SK-N-SH treated with all-trans-retinoic acid at 6 μM for 48 hours (cell line): ENCODE measurements at regions not wholly inside any gene's neighbourhood (a gene's known extent, or its start where the extent isn't known, plus 50 kb on each side); places are given as distances from the start of the nearest gene placed in this dataset.

Experiments used
- ATAC-seq: fragments of 200-7000 bp; cut with Tn5 transposase; 3 replicates; pipeline ENCODE4 v1.9.1; 2020; ENCODE audit warnings: mild to moderate bottlenecking, moderate library complexity
- CSDC2 ChIP-seq: fragments of 250-450 bp; sonication (Bioruptor Pico); IDR thresholded peaks from 2 replicates; pipeline ENCODE4 v1.5.0; 2020; ENCODE audit warnings: mild to moderate bottlenecking, moderate library complexity
- ESRRG ChIP-seq: fragments of 250-450 bp; sonication (Bioruptor Pico); IDR thresholded peaks from 2 replicates; pipeline ENCODE4 v1.6.1; 2021; ENCODE audit warnings: mild to moderate bottlenecking
- ISL1 ChIP-seq: fragments of 250-450 bp; sonication (Bioruptor Pico); IDR thresholded peaks from 2 replicates; pipeline ENCODE4 v2.1.2; 2022; ENCODE audit warnings: mild to moderate bottlenecking, moderate library complexity
- OSR1 ChIP-seq: fragments of 250-450 bp; sonication (Bioruptor Pico); IDR thresholded peaks from 2 replicates; pipeline ENCODE4 v1.8.0; 2022; ENCODE audit warnings: moderate library complexity, mild to moderate bottlenecking, inconsistent platforms
- PPARA ChIP-seq: fragments of 250-450 bp; sonication (Bioruptor Pico); IDR thresholded peaks from 2 replicates; pipeline ENCODE4 v1.5.0; 2020; ENCODE audit warnings: mild to moderate bottlenecking, borderline replicate concordance
- SNAI2 ChIP-seq: fragments of 250-450 bp; sonication (Bioruptor Pico); IDR thresholded peaks from 2 replicates; pipeline ENCODE4 v1.5.0; 2020; ENCODE audit warnings: mild to moderate bottlenecking, moderate library complexity
- TCF4 ChIP-seq: fragments of 250-450 bp; sonication (Bioruptor Pico); IDR thresholded peaks from 2 replicates; pipeline ENCODE4 v1.8.0; 2021; ENCODE audit warnings: mild to moderate bottlenecking, moderate library complexity, borderline replicate concordance
- TOX ChIP-seq: fragments of 250-450 bp; sonication (Bioruptor Pico); IDR thresholded peaks from 2 replicates; pipeline ENCODE4 v1.8.0; 2021; ENCODE audit warnings: mild to moderate bottlenecking, moderate library complexity, borderline replicate concordance
- ZFP3 ChIP-seq: fragments of 250-450 bp; sonication (Bioruptor Pico); IDR thresholded peaks from 2 replicates; pipeline ENCODE4 v1.5.0; 2020; ENCODE audit warnings: mild to moderate bottlenecking, moderate library complexity
- ZFP30 ChIP-seq: fragments of 450-650 bp; formaldehyde crosslinking; IDR thresholded peaks from 2 replicates; pipeline ENCODE4 v1.5.0; 2022; ENCODE audit warnings: mild to moderate bottlenecking, moderate library complexity
- ZNF565 ChIP-seq: fragments of 450-650 bp; formaldehyde crosslinking; conservative IDR thresholded peaks from 2 replicates; pipeline ENCODE4 v1.5.0; 2020; ENCODE audit warnings: low read depth, mild to moderate bottlenecking, moderate library complexity
- ZNF8 ChIP-seq: fragments of 450-650 bp; formaldehyde crosslinking; IDR thresholded peaks from 2 replicates; pipeline ENCODE4 v1.5.0; 2020; ENCODE audit warnings: mild to moderate bottlenecking, moderate library complexity
- TF ChIP-seq, protein P1 (sequence below): fragments of 250-450 bp; sonication (Bioruptor Pico); IDR thresholded peaks from 2 replicates; pipeline ENCODE4 v1.5.1; 2021; ENCODE audit warnings: mild to moderate bottlenecking, moderate library complexity
- TF ChIP-seq, protein P2 (sequence below): fragments of 250-450 bp; sonication (Bioruptor Pico); IDR thresholded peaks from 2 replicates; pipeline ENCODE4 v1.8.0; 2021; ENCODE audit warnings: low read depth, mild to moderate bottlenecking, moderate library complexity, borderline replicate concordance
- TF ChIP-seq, protein P3 (sequence below): fragments of 250-450 bp; sonication (Bioruptor Pico); IDR thresholded peaks from 2 replicates; pipeline ENCODE4 v1.8.0; 2020; ENCODE audit warnings: mild to moderate bottlenecking, moderate library complexity, borderline replicate concordance
- TF ChIP-seq, protein P4 (sequence below): fragments of 250-450 bp; sonication (Bioruptor Pico); IDR thresholded peaks from 2 replicates; pipeline ENCODE4 v1.5.0; 2020; ENCODE audit warnings: mild to moderate bottlenecking, moderate library complexity
- TF ChIP-seq, protein P5 (sequence below): fragments of 250-450 bp; sonication (Bioruptor Pico); IDR thresholded peaks from 2 replicates; pipeline ENCODE4 v1.5.1; 2020; ENCODE audit warnings: low read depth, mild to moderate bottlenecking, moderate library complexity

DNA sequence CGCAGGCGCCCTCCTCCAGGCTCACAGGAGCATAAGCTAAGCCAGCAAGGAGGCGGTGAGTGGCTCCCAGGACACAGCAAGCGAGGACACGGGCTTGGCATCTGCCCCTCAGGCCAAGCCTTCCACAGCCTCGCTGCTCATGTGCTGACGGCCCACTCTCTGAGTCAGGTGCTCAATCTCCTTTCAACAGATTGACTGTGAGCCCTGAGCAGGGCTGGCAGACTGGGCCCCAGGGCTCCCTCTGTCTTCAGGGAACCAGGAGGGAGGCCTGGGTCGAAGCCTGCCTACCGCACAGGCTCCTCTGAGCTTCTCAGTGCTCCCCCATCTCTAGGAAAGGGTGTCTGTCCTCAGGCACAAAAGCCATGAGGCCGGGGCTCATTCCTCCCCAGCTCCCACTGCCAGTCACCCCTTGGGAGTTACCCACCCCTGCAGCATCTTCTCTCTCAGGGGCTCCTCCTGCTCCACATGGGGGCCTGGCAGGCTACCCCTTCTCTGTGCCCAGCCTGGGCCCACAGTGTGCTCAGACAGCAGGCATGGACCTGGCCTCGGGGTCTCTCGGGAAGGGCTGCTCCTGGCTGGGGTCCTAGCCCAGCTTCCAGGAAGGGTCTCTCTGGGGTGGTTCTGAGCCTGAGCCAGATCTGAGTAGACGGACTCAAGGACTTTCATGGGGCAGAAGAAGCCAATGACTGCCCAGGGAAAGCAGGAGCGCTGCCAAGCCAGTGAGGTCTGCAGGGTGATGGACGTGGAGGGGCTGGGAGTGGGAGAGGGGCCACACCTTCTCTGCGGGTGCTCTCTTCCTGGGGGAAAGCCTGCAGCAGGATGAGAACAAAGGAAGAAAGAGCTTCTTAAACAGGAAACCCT is 138.0 kb upstream of the GPC1 start:
- ATAC-seq: no peak

DNA sequence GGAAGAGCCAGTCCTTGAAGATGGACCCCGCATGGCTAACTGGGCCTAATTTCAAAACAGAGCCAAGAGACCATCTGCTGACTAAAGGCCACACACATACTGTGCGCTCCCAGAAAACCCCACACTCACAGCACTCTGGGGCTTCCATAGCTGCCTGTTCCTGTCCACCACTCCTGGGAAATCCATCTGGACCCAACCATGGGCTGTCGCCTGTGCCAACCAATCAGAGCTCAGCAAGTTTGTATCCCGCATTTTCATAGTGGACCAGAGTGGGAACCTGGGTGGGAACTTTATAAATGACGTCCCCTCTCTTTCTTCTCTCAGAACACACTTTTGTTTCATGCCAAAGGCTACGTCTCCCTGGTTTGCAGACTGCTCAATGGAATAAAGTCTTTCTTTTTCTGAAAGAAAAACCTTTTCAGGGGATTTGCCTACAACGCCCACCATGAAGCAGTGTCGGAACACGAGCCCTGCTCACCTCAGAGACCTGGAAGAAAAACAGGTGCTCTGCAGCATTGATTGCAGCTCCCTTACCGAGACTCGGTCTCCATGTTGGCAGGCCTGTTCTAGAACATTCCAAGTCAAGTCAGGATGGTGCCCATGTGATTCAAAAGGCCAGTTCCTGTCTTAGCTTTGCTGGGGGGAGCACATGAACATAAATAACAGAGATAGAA is 137.2 kb upstream of the GPC1 start:
- ATAC-seq: no peak
- TF ChIP-seq, protein P1, sequence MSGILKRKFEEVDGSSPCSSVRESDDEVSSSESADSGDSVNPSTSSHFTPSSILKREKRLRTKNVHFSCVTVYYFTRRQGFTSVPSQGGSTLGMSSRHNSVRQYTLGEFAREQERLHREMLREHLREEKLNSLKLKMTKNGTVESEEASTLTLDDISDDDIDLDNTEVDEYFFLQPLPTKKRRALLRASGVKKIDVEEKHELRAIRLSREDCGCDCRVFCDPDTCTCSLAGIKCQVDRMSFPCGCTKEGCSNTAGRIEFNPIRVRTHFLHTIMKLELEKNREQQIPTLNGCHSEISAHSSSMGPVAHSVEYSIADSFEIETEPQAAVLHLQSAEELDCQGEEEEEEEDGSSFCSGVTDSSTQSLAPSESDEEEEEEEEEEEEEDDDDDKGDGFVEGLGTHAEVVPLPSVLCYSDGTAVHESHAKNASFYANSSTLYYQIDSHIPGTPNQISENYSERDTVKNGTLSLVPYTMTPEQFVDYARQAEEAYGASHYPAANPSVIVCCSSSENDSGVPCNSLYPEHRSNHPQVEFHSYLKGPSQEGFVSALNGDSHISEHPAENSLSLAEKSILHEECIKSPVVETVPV (CRISPR knock-in tag): no peak
- TF ChIP-seq TCF4 (no peak), ZFP30 (no peak), TOX (CRISPR knock-in tag) (no peak), ZNF565 (CRISPR knock-in tag) (no peak), ISL1 (no peak), ZNF8 (no peak), PPARA (no peak), CSDC2 (CRISPR knock-in tag) (no peak)
- TF ChIP-seq, protein P2, sequence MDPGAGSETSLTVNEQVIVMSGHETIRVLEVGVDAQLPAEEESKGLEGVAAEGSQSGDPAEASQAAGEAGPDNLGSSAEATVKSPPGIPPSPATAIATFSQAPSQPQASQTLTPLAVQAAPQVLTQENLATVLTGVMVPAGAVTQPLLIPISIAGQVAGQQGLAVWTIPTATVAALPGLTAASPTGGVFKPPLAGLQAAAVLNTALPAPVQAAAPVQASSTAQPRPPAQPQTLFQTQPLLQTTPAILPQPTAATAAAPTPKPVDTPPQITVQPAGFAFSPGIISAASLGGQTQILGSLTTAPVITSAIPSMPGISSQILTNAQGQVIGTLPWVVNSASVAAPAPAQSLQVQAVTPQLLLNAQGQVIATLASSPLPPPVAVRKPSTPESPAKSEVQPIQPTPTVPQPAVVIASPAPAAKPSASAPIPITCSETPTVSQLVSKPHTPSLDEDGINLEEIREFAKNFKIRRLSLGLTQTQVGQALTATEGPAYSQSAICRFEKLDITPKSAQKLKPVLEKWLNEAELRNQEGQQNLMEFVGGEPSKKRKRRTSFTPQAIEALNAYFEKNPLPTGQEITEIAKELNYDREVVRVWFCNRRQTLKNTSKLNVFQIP (CRISPR knock-in tag): no peak
- TF ChIP-seq, protein P3, sequence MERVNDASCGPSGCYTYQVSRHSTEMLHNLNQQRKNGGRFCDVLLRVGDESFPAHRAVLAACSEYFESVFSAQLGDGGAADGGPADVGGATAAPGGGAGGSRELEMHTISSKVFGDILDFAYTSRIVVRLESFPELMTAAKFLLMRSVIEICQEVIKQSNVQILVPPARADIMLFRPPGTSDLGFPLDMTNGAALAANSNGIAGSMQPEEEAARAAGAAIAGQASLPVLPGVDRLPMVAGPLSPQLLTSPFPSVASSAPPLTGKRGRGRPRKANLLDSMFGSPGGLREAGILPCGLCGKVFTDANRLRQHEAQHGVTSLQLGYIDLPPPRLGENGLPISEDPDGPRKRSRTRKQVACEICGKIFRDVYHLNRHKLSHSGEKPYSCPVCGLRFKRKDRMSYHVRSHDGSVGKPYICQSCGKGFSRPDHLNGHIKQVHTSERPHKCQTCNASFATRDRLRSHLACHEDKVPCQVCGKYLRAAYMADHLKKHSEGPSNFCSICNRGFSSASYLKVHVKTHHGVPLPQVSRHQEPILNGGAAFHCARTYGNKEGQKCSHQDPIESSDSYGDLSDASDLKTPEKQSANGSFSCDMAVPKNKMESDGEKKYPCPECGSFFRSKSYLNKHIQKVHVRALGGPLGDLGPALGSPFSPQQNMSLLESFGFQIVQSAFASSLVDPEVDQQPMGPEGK (CRISPR knock-in tag): no peak
- TF ChIP-seq, protein P4, sequence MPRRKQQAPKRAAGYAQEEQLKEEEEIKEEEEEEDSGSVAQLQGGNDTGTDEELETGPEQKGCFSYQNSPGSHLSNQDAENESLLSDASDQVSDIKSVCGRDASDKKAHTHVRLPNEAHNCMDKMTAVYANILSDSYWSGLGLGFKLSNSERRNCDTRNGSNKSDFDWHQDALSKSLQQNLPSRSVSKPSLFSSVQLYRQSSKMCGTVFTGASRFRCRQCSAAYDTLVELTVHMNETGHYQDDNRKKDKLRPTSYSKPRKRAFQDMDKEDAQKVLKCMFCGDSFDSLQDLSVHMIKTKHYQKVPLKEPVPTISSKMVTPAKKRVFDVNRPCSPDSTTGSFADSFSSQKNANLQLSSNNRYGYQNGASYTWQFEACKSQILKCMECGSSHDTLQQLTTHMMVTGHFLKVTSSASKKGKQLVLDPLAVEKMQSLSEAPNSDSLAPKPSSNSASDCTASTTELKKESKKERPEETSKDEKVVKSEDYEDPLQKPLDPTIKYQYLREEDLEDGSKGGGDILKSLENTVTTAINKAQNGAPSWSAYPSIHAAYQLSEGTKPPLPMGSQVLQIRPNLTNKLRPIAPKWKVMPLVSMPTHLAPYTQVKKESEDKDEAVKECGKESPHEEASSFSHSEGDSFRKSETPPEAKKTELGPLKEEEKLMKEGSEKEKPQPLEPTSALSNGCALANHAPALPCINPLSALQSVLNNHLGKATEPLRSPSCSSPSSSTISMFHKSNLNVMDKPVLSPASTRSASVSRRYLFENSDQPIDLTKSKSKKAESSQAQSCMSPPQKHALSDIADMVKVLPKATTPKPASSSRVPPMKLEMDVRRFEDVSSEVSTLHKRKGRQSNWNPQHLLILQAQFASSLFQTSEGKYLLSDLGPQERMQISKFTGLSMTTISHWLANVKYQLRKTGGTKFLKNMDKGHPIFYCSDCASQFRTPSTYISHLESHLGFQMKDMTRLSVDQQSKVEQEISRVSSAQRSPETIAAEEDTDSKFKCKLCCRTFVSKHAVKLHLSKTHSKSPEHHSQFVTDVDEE (CRISPR knock-in tag): no peak

More for the DNA sequence above, 138.0 kb upstream of the GPC1 start:
- TF ChIP-seq, protein P4 (CRISPR knock-in tag): no peak
- no peak for TF ChIP-seq SNAI2 (CRISPR knock-in tag)
- TF ChIP-seq, protein P3 (CRISPR knock-in tag): no peak
- no peak for TF ChIP-seq TOX (CRISPR knock-in tag)
- no peak for TF ChIP-seq ZNF8
- no peak for TF ChIP-seq ESRRG (CRISPR knock-in tag)
- no peak for TF ChIP-seq OSR1 (CRISPR knock-in tag)
- TF ChIP-seq CSDC2 (CRISPR knock-in tag): no peak
- TF ChIP-seq, protein P2 (CRISPR knock-in tag): no peak
- TF ChIP-seq, protein P5, sequence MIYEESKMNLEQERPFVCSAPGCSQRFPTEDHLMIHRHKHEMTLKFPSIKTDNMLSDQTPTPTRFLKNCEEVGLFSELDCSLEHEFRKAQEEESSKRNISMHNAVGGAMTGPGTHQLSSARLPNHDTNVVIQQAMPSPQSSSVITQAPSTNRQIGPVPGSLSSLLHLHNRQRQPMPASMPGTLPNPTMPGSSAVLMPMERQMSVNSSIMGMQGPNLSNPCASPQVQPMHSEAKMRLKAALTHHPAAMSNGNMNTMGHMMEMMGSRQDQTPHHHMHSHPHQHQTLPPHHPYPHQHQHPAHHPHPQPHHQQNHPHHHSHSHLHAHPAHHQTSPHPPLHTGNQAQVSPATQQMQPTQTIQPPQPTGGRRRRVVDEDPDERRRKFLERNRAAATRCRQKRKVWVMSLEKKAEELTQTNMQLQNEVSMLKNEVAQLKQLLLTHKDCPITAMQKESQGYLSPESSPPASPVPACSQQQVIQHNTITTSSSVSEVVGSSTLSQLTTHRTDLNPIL (CRISPR knock-in tag): no peak
- no peak for TF ChIP-seq ZFP3 (CRISPR knock-in tag)
- TF ChIP-seq ZNF565 (CRISPR knock-in tag): no peak
